Left lung (tissue), 4 donors: ENCODE measurements at regions not wholly inside any gene's neighbourhood (a gene's known extent, or its start where the extent isn't known, plus 50 kb on each side); places are given as distances from the start of the nearest gene placed in this dataset.

ENCODE experiments used
- ATAC-seq: fragments of 200-7000 bp; cut with Tn5 transposase; one replicate; pipeline ENCODE4 v1.9.1; 2020; ENCODE audit warnings: moderate library complexity
- DNase-seq, 4 donors: peaks; one replicate each; pipeline ENCODE4 v3.0.0-alpha.2; 2013 to 2020
- H3K27ac ChIP-seq, 2 donors: fragments of 200-600 bp; sonication (generic) in 1 of 2; one replicate each; pipeline versions ENCODE4 v1.5.0 to v1.8.0; 2020 to 2021
- H3K27me3 ChIP-seq, 2 donors: fragments of 200-600 bp; sonication (generic) in 1 of 2; one replicate each; pipeline versions ENCODE4 v1.5.0 to v1.8.0; 2020 to 2021
- H3K36me3 ChIP-seq, 2 donors: fragments of 200-600 bp; sonication (generic) in 1 of 2; one replicate each; pipeline versions ENCODE4 v1.5.0 to v1.8.0; 2020 to 2021
- H3K4me1 ChIP-seq, 2 donors: fragments of 200-600 bp; one replicate each; pipeline ENCODE4 v1.8.0; 2021
- H3K4me3 ChIP-seq, 2 donors: fragments of 200-600 bp; sonication (generic) in 1 of 2; one replicate each; pipeline versions ENCODE4 v1.5.0 to v1.8.0; 2020 to 2021; ENCODE audit warnings: mild to moderate bottlenecking in 1 of 2
- H3K9me3 ChIP-seq, 2 donors: fragments of 200-600 bp; sonication (generic) in 1 of 2; one replicate each; pipeline versions ENCODE4 v1.5.0 to v1.8.0; 2020 to 2021
- intact Hi-C, 2 donors: fragments of 100-400 bp; cut with DNase I; formaldehyde crosslinking; loops; one replicate each; pipeline versions ENCODE4 v1.11.2 to v1.14.2; 2022
- TF ChIP-seq, protein P1 (sequence below), 2 donors: fragments of 200-600 bp; sonication (generic) in 1 of 2; IDR thresholded peaks; one replicate each; pipeline versions ENCODE4 v1.5.0 to v1.8.0; 2021; ENCODE audit warnings: antibody characterized with exemption in 2 of 2
- donor health status: DM: no; HTN: yes; CAD: no.
- donor health status: DM: no; HTN: no; CAD: no.

DNA sequence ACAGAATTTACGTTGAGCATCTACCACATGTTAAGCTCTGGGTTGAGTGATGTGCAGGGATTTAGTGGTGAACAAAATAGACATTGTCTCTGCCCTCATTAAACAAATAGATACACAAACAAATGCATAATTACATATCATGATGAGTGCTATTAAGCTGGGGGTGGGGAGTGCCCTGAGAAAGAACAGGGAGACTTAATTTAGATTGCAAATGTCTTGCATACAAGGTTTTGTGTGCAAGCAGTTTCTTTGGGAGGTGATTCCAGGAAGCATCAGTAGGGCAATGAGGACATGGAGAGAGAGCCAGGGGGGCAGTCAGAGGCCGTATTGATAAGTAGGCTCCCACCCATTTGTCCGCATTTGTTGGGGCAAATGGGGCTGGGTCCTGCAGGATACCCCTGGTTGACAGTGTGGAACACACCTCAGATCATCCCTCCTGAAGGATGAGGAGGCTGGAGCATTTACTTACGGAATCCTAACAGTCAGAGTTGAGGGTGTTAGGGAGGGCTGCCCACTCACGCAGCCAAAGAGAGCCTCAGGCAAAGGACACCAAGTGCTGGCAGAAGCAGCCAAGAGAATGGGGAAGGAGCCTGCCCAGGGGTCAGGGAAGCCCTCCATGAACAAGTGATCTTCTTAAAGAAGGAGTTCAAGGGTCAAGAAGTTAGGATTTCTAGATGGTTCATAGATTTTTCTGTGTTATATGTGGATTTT lies 245.9 kb downstream of the BCOR start:
- intact Hi-C loops = no loop called here
- H3K27me3 ChIP-seq = no peaks in the 10 kb centered on the region
- ATAC-seq (no peak), DNase-seq (no peak)
- TF ChIP-seq, protein P1, sequence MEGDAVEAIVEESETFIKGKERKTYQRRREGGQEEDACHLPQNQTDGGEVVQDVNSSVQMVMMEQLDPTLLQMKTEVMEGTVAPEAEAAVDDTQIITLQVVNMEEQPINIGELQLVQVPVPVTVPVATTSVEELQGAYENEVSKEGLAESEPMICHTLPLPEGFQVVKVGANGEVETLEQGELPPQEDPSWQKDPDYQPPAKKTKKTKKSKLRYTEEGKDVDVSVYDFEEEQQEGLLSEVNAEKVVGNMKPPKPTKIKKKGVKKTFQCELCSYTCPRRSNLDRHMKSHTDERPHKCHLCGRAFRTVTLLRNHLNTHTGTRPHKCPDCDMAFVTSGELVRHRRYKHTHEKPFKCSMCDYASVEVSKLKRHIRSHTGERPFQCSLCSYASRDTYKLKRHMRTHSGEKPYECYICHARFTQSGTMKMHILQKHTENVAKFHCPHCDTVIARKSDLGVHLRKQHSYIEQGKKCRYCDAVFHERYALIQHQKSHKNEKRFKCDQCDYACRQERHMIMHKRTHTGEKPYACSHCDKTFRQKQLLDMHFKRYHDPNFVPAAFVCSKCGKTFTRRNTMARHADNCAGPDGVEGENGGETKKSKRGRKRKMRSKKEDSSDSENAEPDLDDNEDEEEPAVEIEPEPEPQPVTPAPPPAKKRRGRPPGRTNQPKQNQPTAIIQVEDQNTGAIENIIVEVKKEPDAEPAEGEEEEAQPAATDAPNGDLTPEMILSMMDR (IDR thresholded peaks at IDR 0.05) = no peak
- no peak overlapping the region for H3K4me3 ChIP-seq
- no peak overlapping the region for H3K27ac ChIP-seq
- H3K9me3 ChIP-seq = no peaks in the 10 kb centered on the region
- H3K36me3 ChIP-seq = no peaks in the 10 kb centered on the region
- peaks cover 0 to 18% of the 10 kb centered on the region in 2 donors for H3K4me1 ChIP-seq

DNA sequence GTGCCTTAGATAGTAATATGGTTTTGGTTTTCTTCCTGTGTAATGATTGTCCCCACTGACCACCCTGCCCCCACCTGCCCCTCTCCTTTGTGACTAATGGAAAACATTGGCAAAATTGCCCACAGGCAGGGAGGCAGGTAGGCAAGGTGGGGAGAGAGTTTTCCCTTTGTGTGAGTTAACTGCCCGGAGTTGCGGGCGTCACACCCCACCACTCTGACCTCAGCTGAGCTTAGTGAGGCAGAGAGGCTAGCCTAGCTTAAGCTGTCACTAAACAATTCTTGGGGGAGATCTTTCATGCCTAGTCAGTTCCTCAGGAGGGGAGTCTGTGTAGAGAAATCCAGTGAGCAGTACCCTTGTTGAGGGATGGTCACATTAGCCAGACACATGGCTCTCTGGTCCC lies 245.3 kb downstream of the BCOR start:
- Histone ChIP-seq H3K4me3 (no peak overlapping the region), H3K4me1 (peaks cover 0 to 18% of the 10 kb centered on the region in 2 donors), H3K27me3 (no peaks in the 10 kb centered on the region), H3K27ac (no peak overlapping the region), H3K36me3 (no peaks in the 10 kb centered on the region), H3K9me3 (no peaks in the 10 kb centered on the region)
- no peak for ATAC-seq
- no peak for DNase-seq
- TF ChIP-seq, protein P1 (IDR thresholded peaks at IDR 0.05) = no peak
- intact Hi-C loops = no loop called here

DNA sequence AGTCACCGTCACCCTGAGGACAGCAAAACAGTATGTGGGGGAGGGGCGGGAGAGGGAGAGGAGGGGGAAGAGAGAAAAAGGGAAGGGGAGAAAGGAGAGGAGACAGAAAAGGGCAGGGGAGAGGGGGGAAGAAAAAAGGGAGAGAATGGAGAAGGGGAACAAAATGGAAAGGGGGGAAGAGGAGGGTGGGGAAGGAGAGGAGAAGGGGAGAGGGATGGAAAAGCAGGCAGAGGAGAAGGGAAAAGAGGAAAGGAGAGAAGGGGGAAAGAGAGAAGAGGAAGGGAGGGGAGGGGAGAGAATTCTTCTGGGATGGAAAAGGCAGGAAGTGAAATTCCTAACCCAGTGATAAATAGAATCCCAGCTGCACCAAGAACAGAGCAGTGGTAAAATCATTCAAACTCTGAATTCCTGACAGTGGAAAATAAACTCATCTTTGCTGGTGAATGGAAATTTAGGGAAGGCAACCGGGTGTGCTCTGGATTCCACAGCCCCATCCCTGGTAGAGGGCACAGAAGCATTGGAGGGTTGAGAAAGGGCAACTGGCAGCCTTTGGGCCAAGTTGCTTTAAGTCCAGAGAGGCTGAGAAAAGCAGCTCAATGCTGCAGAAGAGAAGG lies 244.2 kb downstream of the BCOR start:
- H3K9me3 ChIP-seq = no peaks in the 10 kb centered on the region
- H3K36me3 ChIP-seq = no peaks in the 10 kb centered on the region
- peaks cover 0 to 18% of the 10 kb centered on the region in 2 donors for H3K4me1 ChIP-seq
- TF ChIP-seq, protein P1 (IDR thresholded peaks at IDR 0.05) = no peak
- no peaks in the 10 kb centered on the region for H3K27me3 ChIP-seq
- no peak for ATAC-seq
- DNase-seq = no peak
- no peak overlapping the region for H3K27ac ChIP-seq
- H3K4me3 ChIP-seq = no peak overlapping the region
- intact Hi-C loops = no loop called here

DNA sequence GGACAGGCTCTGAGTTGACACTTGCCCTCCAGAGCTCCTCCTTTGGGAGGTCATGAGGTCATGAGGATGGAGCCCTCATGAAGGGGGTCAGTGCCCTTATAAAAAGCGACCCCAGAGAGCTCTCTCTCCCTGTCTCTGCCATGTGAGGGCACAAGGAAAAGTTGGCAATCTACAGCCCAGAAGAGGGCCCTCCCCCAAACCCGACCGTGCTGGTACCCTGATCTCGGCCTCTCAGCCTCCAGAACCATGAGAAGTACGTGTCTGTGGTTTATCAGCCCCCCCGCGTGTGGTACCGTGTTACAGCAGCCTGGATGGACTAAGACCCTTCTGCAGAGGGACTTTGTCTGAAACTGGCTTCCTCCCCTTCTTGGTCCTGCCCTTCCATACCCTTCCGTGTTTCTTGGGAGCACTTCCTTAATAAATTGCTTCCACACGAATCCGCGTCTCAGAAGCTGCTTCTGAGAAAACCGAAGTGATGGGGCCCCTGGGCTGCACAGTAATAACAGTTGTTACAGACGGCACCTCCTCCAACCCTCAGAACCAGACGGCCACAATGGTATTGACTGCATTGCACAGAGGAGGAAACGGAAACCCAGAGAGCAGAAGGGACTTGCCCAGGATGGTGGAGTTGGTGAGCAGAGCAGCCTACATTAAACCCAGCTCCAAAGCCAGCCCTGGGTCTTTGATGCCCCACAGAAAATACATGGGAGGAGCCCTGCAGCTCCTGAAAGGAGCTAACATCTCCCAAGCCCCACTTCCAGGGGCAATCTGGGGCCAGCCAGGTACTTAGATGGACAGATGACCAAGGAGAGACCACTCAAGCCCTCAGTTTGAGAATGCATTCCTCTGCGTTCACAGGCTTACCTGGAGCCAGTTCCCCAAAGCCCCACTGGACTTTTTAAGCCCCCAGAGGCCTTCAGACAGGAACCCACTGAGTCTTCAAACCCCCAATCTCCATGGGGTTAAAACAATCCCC lies 242.7 kb downstream of the BCOR start:
- Histone ChIP-seq H3K36me3 (no peaks in the 10 kb centered on the region), H3K9me3 (no peaks in the 10 kb centered on the region), H3K4me1 (peaks cover 0 to 20% of the 10 kb centered on the region in 2 donors), H3K27me3 (no peaks in the 10 kb centered on the region), H3K27ac (peak overlapping the region in 1 of 2 donors; percentile 67), H3K4me3 (no peak overlapping the region)
- DNase-seq = no peak
- ATAC-seq = peak; percentile 57
- TF ChIP-seq, protein P1 (IDR thresholded peaks at IDR 0.05) = no peak
- intact Hi-C loops = no loop called here

DNA sequence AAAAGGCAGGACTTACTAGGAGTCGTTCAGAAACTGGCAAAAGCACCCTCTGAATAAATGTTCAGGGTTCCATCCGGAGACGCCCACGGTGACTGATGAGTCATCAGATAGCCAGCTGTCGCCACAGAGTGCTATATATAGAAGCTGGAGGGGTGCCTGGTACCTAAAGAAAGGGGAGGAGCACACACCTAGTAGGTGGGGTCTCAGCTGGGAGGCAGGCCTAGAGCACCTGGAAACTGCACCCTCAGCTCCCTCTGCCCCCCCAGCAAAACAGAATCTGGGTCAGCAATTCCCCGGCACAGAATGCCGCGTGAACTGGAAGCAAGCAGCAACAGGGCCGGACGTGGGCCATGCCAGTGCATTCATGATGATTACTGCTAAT lies 242.0 kb downstream of the BCOR start:
- ATAC-seq (peak; percentile 55), DNase-seq (no peak)
- Histone ChIP-seq H3K4me3 (no peak overlapping the region), H3K4me1 (peaks cover 0 to 24% of the 10 kb centered on the region in 2 donors), H3K27me3 (no peaks in the 10 kb centered on the region), H3K9me3 (no peaks in the 10 kb centered on the region), H3K36me3 (no peaks in the 10 kb centered on the region), H3K27ac (peak overlapping the region in 1 of 2 donors; percentile 67)
- intact Hi-C loops = no loop called here
- TF ChIP-seq, protein P1 (IDR thresholded peaks at IDR 0.05) = no peak
